ENCODE measurements at regions not wholly inside any gene's neighbourhood (a gene's known extent, or its start where the extent isn't known, plus 50 kb on each side); places are given as distances from the start of the nearest gene placed in this dataset.

GRCh38 chr4:136484996-136485395 is 1047.3 kb downstream of the PCDH18 start:
- no peak for DNase-seq

DNA sequence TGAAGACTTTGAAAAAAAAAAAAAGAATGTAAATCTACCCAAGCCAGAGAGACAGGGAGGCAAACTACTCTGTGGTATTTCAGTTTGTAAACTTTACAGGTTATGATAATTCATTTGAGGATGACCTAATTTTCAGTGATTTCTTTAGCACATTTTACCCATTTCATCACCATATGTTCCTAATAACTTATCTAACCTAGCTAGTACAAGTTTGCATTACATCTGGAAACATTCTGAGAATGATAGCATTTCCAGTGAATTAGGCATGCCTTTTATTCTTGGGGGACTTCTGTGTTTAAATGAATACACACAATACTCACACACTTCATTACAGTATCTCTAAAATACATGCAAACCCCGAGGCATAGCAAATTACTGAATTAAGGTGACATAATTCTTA is 1055.5 kb downstream of the PCDH18 start:
- DNase-seq, result no peak

GRCh38 chr4:136471051-136471450 is 1061.2 kb downstream of the PCDH18 start:
- no peak for DNase-seq

- DNase-seq, result no peak
Measured at GRCh38 chr4:136465691-136466090, 1066.6 kb downstream of the PCDH18 start.

DNA sequence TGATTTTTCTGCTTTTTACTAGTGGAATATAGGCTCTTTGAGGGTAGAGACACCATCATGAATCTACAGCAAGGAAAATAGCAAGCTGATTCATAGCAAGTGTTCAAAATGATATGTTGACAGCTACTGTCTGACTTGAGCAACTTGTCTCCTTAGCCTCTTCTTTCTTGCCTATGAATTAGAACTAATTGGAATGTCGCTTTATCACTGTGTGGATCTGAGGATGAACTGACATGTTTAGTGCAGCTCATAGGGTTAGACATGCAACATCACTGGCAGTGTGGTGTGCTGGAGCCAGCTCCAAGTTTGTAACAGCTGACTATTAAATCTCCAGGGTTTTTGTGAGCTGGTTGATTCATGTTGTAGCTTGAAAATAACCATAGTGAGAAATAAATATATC is 1068.4 kb downstream of the PCDH18 start:
- no peak for DNase-seq

DNA sequence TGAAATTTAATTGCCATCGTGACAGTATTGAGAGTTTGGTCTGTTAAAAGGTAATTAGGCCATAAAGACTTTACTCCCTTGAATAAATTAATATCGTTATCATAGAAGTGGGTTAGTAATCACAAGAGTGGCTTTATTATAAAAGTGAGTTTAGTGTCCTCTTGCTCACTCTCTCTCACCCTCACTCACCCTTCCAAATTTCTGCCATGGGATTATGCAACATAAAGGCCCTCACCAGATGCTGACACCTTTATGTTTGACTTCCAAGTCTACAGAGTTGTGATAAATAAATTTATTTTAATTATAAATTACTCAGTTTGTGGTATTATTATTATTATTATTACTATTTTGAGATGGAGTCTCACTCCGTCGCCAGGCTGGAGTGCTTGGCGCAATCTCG is 1070.8 kb downstream of the PCDH18 start:
- no peak for DNase-seq

- no peak for DNase-seq
Measured at GRCh38 chr4:136458326-136458725, 1074.0 kb downstream of the PCDH18 start.

DNA sequence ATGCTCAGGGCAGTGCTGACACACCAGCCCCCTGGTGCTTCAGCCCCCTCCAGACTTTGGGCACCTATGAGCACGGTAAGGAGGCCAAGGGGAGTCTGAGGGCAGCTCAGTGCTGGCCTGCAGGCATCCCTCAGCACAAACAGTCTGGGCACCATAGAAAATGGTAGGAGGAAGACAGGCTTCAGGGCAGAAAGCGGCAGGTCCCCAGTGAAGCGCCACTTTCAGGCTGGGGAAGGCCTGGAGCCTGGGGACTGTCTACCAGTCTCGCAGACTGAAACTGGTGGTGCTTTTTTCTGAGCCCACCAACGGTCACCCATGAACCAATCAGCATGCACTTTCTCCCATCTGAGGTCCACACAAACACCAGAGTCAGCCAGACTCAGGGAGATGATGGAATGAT is 1074.7 kb downstream of the PCDH18 start:
- DNase-seq, result no peak

DNA sequence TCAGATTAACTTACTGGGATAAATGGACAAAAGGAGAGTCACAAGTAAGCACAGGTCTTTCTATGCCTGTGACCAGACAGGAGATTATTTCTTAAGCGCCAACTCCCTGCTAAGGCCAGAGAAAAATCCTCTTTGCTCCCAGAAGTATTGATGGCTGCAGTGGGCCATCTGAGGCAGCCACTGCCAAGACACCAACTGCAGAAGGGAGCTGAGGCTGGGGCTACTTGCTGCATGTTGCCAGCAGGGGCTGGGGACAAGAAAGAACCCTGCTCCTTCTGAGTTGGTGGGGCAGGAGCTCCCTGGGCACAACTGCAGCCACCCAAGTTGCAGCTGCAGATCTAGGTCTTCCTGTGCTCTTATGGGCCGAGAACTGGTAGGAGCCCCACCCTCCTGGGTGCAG is 1075.3 kb downstream of the PCDH18 start:
- DNase-seq, result no peak

GRCh38 chr4:136443006-136443405 is 1089.3 kb downstream of the PCDH18 start:
- DNase-seq, result no peak

GRCh38 chr4:136442447-136442846 is 1089.8 kb downstream of the PCDH18 start:
- DNase-seq, result no peak

GRCh38 chr4:136441629-136442282 is 1090.5 kb downstream of the PCDH18 start:
- DNase-seq, result no peak

GRCh38 chr4:136438645-136439044 is 1093.6 kb downstream of the PCDH18 start:
- DNase-seq, result no peak

- no peak for DNase-seq
Measured at GRCh38 chr4:136424052-136424451, 1108.2 kb downstream of the PCDH18 start.

DNA sequence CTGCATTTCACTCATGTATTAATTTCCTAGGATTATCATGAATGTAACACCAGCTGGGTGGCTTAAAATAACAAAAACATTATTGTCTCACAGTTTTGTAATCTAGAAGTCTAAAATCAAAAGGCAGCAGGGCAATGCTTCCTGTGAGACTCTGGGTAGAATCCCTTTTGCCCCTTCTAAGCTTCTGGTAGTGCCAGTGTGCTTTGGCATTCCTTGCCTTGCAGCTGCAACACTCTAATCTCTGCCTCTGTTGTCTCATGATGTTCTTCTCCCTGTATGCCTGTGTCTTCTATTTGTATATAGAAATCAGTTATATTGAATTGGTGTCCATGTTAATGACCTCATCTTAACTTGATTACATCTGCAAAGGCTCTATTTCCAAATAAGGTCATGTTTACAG is 1117.3 kb downstream of the PCDH18 start:
- no peak for DNase-seq

DNA sequence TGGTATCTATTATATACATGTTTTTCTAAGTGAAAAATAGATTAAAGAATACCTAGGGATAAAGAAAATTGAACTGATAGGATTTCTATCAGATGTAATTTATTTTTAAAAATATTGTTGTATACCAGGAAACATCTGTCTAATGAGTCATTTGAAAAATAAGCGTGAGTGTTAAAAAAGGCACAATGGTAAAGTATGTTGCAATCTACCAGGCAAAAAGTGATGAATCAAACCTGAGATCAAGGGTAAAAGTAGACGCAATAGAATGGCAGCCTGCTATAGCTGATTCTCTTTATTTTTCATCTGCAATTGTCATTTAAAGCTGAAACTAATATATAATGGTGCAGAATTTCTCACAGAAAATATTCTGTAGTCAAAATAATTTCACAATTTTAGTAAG is 1119.6 kb downstream of the PCDH18 start:
- DNase-seq, result no peak

GRCh38 chr4:136400829-136401228 is 1131.5 kb downstream of the PCDH18 start:
- DNase-seq, result no peak

DNA sequence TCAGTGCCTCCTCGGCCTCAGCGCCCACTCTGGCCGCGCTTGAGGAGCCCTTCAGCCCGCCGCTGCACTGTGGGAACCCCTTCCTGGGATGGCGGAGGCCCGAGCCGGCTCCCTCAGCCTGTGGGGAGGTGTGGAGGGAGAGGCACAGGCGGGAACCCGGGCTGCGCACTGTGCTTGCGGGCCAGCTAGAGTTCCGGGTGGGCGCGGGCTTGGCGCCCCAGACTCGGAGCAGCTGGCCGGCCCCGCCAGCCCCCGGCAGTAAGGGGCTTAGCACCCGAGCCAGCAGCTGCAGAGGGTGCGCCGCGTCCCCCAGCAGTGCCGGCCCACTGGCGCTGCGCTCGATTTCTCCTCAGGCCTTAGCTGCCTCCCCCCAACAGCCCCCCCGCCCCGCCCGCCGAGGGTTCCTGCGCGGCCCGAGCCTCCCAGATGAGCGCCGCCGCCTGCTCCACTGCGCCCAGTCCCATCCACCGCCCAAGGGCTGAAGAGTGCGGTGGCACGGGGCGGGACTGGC is 1137.0 kb downstream of the PCDH18 start:
- DNase-seq, result no peak

DNA sequence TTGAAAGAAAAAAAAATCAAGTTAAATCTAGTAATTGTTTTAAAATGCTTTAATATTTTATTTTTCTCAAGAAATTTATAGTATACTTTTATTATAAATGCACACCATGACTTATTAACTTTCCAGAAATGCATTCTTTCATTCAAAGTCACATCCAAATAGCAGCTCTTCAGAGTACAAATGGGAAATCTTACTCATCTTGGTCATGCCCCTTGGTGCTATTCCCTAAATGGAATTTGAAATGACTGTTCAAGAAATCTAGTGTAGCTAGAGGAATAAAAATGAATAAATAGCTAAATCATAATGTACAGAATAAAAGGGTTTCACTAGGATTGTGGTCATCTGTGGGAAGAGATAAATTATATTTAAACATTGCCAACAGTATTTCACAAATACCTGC is 1139.7 kb downstream of the PCDH18 start:
- DNase-seq, result no peak

GRCh38 chr4:136390824-136391223 is 1141.5 kb downstream of the PCDH18 start:
- no peak for DNase-seq

DNA sequence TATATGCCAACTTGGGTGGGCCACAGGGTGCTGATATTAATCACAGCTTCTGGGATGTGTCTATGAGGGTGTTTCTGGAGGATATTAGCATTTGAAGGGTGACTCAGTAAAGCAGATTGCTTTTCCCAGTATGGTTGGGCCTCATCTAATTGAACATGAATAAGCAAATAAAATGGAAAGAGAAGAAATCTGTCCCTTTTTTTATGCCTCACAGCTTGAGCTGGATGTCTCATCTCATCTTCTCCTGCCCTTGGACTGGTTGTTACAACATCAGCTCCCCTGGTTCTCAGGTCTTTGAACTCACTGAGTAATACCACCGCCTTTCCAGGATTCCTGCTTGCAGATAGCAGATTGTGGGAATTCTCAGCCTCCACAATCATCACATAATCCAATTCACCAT is 1149.2 kb downstream of the PCDH18 start:
- no peak for DNase-seq

DNA sequence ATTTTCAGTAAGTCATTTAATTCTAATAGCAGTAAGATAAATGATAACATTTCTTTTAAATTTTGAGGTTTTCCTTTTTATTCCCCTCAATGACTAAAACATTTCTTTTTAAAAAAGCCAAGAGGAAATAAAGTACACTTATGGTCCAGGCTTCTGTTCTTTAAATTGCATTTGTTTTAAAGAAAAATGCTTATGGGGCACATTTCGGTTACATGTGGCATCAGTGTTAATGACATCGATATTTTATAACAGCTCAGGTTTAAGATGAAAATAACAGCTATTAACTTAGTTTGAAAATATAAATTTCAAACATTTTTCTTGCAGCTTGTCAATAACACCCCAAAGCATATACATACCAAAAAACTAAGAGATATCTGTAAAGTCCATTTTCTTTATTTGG is 1161.1 kb downstream of the PCDH18 start:
- DNase-seq, result no peak

- DNase-seq, result no peak
Measured at GRCh38 chr4:136369073-136369472, 1163.2 kb downstream of the PCDH18 start.

DNA sequence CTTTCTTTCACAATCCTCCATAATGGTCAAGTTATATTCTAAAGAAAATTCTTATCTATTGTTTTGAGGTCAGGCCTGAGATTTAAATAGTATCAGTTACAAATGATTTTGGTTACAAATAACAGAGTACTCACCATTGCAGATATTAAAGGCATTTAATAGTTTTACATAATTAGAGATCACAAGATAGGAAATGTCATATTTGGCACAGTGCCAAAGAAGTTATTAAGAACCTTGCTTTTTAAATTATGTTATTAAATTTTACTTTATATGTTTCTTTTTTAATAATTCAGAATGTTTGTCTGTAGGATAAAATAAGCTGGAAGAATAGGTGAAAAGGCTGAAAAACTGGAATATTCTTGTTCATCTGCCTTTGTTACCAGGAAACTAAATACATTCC is 1174.7 kb downstream of the PCDH18 start:
- no peak for DNase-seq

DNA sequence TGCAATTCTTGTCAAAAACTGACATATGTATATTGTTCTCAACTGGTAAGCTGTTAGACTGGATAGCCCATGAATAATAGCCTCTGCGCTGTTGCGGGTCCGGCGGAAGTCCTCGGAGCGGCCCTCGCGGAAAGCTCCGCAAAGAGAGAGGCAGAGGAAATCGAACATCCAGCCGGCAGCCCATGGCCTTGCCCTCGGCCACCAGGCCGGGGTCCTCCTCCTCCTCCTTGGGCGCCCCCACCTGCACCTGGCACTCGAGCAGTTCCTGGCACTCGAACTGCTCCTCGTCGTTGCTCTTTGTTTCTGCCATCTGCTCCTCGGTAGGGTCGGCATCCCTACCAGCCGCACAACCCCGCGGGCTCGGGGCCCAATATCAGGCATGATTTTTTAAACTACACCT is 1176.3 kb downstream of the PCDH18 start:
- no peak for DNase-seq
